Gastrocnemius medialis (tissue), 4 donors: ENCODE measurements at regions not wholly inside any gene's neighbourhood (a gene's known extent, or its start where the extent isn't known, plus 50 kb on each side); places are given as distances from the start of the nearest gene placed in this dataset.

Source experiments
- ATAC-seq, 2 donors: fragments of 150-250 bp; one replicate each; pipeline ENCODE4 v1.9.1; 2016
- DNase-seq, 2 donors: peaks; one replicate each; pipeline ENCODE4 v3.0.0-alpha.2; 2019
- H3K27ac ChIP-seq, 4 donors: fragments of 200-600 bp; sonication (generic); 1 replicate in 1 of 4; 2 replicates in 3 of 4; pipeline ENCODE4 v1.5.1; 2016 to 2018; ENCODE audit warnings: mild to moderate bottlenecking in 2 of 4, moderate library complexity in 1 of 4
- H3K27me3 ChIP-seq, 3 donors: fragments of 200-600 bp; sonication (generic) in 2 of 3; 1 replicate in 1 of 3; 2 replicates in 2 of 3; pipeline versions ENCODE4 v1.5.1 to v1.6.0; 2016 to 2019; ENCODE audit warnings: mild to moderate bottlenecking in 1 of 3, moderate library complexity in 1 of 3
- H3K36me3 ChIP-seq, 2 donors: fragments of 200-600 bp; sonication (generic) in 1 of 2; one replicate each; pipeline ENCODE4 v1.5.1; 2017 to 2018
- H3K4me1 ChIP-seq, 2 donors: fragments of 200-600 bp; sonication (generic) in 1 of 2; one replicate each; pipeline ENCODE4 v1.5.1; 2016 to 2017; ENCODE audit warnings: mild to moderate bottlenecking in 2 of 2
- H3K4me3 ChIP-seq, 4 donors: fragments of 200-600 bp; sonication (generic) in 3 of 4; 1 replicate in 1 of 4; 2 replicates in 3 of 4; pipeline ENCODE4 v1.5.1; 2016 to 2019; ENCODE audit warnings: mild to moderate bottlenecking in 2 of 4
- H3K9me3 ChIP-seq, 3 donors: fragments of 200-600 bp; sonication (generic) in 2 of 3; 1 replicate in 1 of 3; 2 replicates in 2 of 3; pipeline ENCODE4 v1.5.1; 2016 to 2019
- POLR2A ChIP-seq, 2 donors: fragments of 450-650 bp; IDR thresholded peaks; one replicate each; pipeline ENCODE4 v1.6.1; 2017; ENCODE audit warnings: antibody characterized with exemption in 2 of 2, mild to moderate bottlenecking in 2 of 2, moderate library complexity in 2 of 2
- in situ Hi-C, 4 donors: fragments of 200-750 bp; cut with MboI; loops; one replicate each; pipeline versions ENCODE4 v1.15.0 to v1.8.0; 2017; ENCODE audit warnings: low sequenced_read_pairs in 4 of 4
- intact Hi-C: fragments of 100-400 bp; cut with DNase I; formaldehyde crosslinking; loops from one replicate; pipeline ENCODE4 v1.15.1; 2023; ENCODE audit warnings: low total_unique reads
- TF ChIP-seq, protein P1 (sequence below), 5 experiments: fragments of 450-650 bp in 3 of 5; fragments of 200-600 bp in 2 of 5; sonication (generic) in 2 of 5; IDR thresholded peaks in 4 of 5; conservative IDR thresholded peaks in 1 of 5; 1 replicate in 4 of 5; 2 replicates in 1 of 5; pipeline ENCODE4 v1.5.1; 2016 to 2019; ENCODE audit warnings: antibody characterized with exemption in 5 of 5, mild to moderate bottlenecking in 3 of 5, moderate library complexity in 3 of 5

DNA sequence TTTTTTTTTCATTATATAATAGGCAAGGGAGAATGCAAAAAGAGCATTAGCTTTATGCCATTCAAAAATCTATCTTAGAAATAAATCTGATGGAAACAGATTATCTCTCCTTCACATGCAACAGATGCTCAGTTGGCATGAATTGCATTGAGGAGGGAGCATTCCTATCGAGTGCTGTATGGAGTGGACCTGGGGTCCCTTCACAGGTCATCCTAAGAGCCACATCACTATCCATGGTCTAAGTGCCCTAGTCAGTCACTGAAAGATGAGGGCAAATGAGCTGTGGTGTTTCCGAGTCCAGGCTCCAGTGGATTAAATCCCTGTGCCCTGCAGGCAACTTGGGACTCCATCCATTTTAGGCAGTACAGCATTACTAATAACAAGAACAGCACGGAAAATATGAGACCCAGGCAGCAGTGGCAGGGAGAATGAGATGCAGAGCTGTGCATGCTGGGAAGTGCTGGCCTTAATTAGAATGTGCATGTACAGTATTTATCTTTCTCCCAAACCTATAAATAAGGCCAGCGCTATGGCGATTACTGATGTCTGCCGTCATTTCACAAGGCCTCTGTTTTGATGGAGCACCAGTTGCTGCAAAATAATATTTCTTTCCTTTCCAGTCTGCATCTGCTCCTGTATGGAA lies 512.3 kb upstream of the PLXNA2 start:
- no peaks in the 10 kb centered on the region for H3K4me1 ChIP-seq
- in situ Hi-C loops (no loop called here), intact Hi-C loops (no loop called here)
- H3K4me3 ChIP-seq: no peak overlapping the region
- no peak for ATAC-seq
- H3K36me3 ChIP-seq: no peaks in the 10 kb centered on the region
- no peaks in the 10 kb centered on the region for H3K27me3 ChIP-seq
- H3K27ac ChIP-seq: no peak overlapping the region
- TF ChIP-seq, protein P1, sequence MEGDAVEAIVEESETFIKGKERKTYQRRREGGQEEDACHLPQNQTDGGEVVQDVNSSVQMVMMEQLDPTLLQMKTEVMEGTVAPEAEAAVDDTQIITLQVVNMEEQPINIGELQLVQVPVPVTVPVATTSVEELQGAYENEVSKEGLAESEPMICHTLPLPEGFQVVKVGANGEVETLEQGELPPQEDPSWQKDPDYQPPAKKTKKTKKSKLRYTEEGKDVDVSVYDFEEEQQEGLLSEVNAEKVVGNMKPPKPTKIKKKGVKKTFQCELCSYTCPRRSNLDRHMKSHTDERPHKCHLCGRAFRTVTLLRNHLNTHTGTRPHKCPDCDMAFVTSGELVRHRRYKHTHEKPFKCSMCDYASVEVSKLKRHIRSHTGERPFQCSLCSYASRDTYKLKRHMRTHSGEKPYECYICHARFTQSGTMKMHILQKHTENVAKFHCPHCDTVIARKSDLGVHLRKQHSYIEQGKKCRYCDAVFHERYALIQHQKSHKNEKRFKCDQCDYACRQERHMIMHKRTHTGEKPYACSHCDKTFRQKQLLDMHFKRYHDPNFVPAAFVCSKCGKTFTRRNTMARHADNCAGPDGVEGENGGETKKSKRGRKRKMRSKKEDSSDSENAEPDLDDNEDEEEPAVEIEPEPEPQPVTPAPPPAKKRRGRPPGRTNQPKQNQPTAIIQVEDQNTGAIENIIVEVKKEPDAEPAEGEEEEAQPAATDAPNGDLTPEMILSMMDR (IDR thresholded peaks at IDR 0.05 in 4 of 5, conservative IDR thresholded peaks at IDR 0.05 in 1 of 5): no peak
- no peak for TF ChIP-seq POLR2A (IDR thresholded peaks at IDR 0.05)
- DNase-seq: no peak
- H3K9me3 ChIP-seq: no peaks in the 10 kb centered on the region

DNA sequence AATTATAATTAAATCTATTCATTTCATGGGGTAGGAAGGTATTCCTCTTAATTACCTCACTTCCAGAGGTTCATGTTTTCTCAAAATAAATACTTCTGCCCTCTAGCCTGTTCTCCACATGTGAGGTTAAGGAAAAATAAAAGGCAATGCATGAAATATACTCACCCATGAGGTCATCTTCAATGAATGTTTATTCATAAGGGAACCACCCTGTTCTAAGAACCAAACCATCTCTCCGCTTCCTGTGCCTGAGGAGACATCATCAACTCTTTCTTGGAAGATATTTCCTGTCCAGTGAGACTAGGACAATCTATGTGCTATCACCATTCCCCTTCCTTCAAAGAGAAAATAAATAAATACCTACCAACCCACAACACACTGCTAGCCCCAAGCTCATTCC lies 513.7 kb upstream of the PLXNA2 start:
- Histone ChIP-seq H3K36me3 (no peaks in the 10 kb centered on the region), H3K4me3 (no peak overlapping the region), H3K27ac (no peak overlapping the region), H3K4me1 (no peaks in the 10 kb centered on the region), H3K27me3 (no peaks in the 10 kb centered on the region), H3K9me3 (no peaks in the 10 kb centered on the region)
- no peak for DNase-seq
- no peak for ATAC-seq
- intact Hi-C loops (no loop called here), in situ Hi-C loops (no loop called here)
- TF ChIP-seq, protein P1 (IDR thresholded peaks at IDR 0.05 in 4 of 5, conservative IDR thresholded peaks at IDR 0.05 in 1 of 5): no peak
- TF ChIP-seq POLR2A (IDR thresholded peaks at IDR 0.05): no peak

- Histone ChIP-seq H3K4me1 (no peaks in the 10 kb centered on the region), H3K4me3 (no peak overlapping the region), H3K36me3 (no peaks in the 10 kb centered on the region), H3K27ac (no peak overlapping the region), H3K9me3 (no peaks in the 10 kb centered on the region), H3K27me3 (no peaks in the 10 kb centered on the region)
- DNase-seq: no peak
- no peak for ATAC-seq
- TF ChIP-seq POLR2A (IDR thresholded peaks at IDR 0.05): no peak
- TF ChIP-seq, protein P1 (IDR thresholded peaks at IDR 0.05 in 4 of 5, conservative IDR thresholded peaks at IDR 0.05 in 1 of 5): no peak
- in situ Hi-C loops: no loop called here
- intact Hi-C loops: no loop called here
Measured at GRCh38 chr1:208759255-208759654, 515.1 kb upstream of the PLXNA2 start.

- Histone ChIP-seq H3K36me3 (no peaks in the 10 kb centered on the region), H3K4me3 (no peak overlapping the region), H3K27ac (no peak overlapping the region), H3K9me3 (no peaks in the 10 kb centered on the region), H3K4me1 (no peaks in the 10 kb centered on the region), H3K27me3 (no peaks in the 10 kb centered on the region)
- no peak for DNase-seq
- in situ Hi-C loops: no loop called here
- TF ChIP-seq, protein P1 (IDR thresholded peaks at IDR 0.05 in 4 of 5, conservative IDR thresholded peaks at IDR 0.05 in 1 of 5): no peak
- TF ChIP-seq POLR2A (IDR thresholded peaks at IDR 0.05): no peak
- ATAC-seq: no peak
- intact Hi-C loops: no loop called here
Measured at GRCh38 chr1:208763971-208764370, 519.8 kb upstream of the PLXNA2 start.

DNA sequence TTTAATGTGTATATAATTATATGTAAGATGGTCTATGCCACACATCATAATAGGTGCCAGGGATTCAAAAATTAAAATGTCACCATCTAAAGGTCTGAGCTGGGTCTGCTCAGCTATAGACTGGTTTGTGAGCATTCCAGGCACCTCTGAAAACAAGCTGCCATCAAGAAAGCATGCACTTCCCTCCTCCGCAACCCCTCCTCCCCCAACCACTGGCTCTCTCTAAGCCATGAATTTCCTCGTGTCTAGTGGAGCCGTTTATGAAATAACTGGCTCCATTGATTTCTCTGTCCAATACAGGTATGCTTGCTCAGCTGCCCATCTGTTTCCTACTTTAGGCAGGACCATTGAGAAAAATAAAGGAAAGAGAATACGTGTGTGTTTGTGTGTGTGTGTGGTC lies 522.6 kb upstream of the PLXNA2 start:
- no peaks in the 10 kb centered on the region for H3K9me3 ChIP-seq
- no peaks in the 10 kb centered on the region for H3K27me3 ChIP-seq
- intact Hi-C loops: no loop called here
- H3K27ac ChIP-seq: no peak overlapping the region
- ATAC-seq (no peak), DNase-seq (no peak)
- H3K4me1 ChIP-seq: no peaks in the 10 kb centered on the region
- TF ChIP-seq, protein P1 (IDR thresholded peaks at IDR 0.05 in 4 of 5, conservative IDR thresholded peaks at IDR 0.05 in 1 of 5): no peak
- TF ChIP-seq POLR2A (IDR thresholded peaks at IDR 0.05): no peak
- no peak overlapping the region for H3K4me3 ChIP-seq
- no peaks in the 10 kb centered on the region for H3K36me3 ChIP-seq
- in situ Hi-C loops: no loop called here
